ENCODE measurements at regions not wholly inside any gene's neighbourhood (a gene's known extent, or its start where the extent isn't known, plus 50 kb on each side); places are given as distances from the start of the nearest gene placed in this dataset.

- TF ChIP-seq CTCF (conservative IDR thresholded peaks at IDR 0.05; ENCODE audit: low read length) (no peak), EZH2phosphoT487 (IDR thresholded peaks at IDR 0.05; ENCODE audit: borderline replicate concordance) (no peak)
These were observed 2086.2 kb downstream of the PCDH9 start for GRCh38 chr13:65143920-65144319.

Data from Loucy (cell line).